ENCODE measurements at regions not wholly inside any gene's neighbourhood (a gene's known extent, or its start where the extent isn't known, plus 50 kb on each side); places are given as distances from the start of the nearest gene placed in this dataset.

DNA sequence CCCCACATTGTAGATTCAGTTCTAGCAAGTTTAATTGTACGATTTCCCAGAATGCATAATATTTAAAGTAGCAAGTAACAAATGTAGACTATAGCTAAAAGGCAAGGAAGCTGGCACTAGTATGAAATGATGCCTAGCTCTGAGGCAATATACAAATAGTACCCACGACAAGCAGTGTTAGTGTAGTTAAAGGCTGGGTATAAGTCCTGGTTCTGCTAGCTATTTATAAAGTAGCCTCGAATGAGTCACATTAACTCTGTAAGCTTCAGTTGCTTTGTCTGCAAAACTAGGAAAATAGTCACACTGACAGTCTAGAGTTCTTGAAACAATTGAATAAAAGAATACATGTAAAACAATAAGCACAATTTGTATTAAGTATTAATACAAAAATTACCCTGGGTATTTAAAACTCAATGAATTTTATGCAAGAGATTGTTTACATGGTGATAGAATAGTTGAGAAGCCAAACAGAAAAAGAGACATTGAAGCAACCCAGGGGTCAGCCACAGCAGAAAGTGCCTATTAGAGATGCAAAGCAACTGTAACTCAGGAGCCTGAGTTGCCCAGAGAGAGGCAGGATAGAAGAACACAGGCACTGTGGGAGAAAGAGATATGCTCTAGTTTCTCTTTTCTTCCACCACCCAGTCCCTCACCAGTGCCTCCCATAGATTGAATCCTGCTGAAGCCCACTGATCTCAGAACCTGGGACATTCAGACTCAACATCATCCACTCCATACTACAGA, 949.0 kb downstream of the C4orf33 start:
- TF ChIP-seq, protein P1, sequence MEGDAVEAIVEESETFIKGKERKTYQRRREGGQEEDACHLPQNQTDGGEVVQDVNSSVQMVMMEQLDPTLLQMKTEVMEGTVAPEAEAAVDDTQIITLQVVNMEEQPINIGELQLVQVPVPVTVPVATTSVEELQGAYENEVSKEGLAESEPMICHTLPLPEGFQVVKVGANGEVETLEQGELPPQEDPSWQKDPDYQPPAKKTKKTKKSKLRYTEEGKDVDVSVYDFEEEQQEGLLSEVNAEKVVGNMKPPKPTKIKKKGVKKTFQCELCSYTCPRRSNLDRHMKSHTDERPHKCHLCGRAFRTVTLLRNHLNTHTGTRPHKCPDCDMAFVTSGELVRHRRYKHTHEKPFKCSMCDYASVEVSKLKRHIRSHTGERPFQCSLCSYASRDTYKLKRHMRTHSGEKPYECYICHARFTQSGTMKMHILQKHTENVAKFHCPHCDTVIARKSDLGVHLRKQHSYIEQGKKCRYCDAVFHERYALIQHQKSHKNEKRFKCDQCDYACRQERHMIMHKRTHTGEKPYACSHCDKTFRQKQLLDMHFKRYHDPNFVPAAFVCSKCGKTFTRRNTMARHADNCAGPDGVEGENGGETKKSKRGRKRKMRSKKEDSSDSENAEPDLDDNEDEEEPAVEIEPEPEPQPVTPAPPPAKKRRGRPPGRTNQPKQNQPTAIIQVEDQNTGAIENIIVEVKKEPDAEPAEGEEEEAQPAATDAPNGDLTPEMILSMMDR (IDR thresholded peaks at IDR 0.05; ENCODE audit: borderline replicate concordance, extremely low read depth, low read length, poor library complexity, severe bottlenecking): no peak
- TF ChIP-seq EZH2 (IDR thresholded peaks at IDR 0.05; ENCODE audit: borderline replicate concordance, low read depth, low read length, severe bottlenecking): no peak

Measured in DND-41 (cell line).